CD4-positive, alpha-beta memory T cell (primary cell): ENCODE measurements at regions not wholly inside any gene's neighbourhood (a gene's known extent, or its start where the extent isn't known, plus 50 kb on each side); places are given as distances from the start of the nearest gene placed in this dataset.

Source experiments
- CTCF ChIA-PET: fragments of 350-600 bp; sonication (Branson Sonifier 250); formaldehyde crosslinking; loops from one replicate; lab custom pipeline; 2021; ENCODE audit warnings: inconsistent platforms; ENCODE audit not compliant: partially characterized antibody; lab: Charles Lee
- POLR2A ChIA-PET: fragments of 350-600 bp; sonication (Branson Sonifier 250); formaldehyde crosslinking; loops from one replicate; lab custom pipeline; 2021; ENCODE audit not compliant: partially characterized antibody; lab: Charles Lee
- DNase-seq, 5 donors: peaks; one replicate each; pipeline versions ENCODE4 v3.0.0 to v3.0.0-alpha.2; 2020 to 2022; ENCODE audit warnings: mixed read lengths in 1 of 5
- H3K27ac ChIP-seq: one replicate; pipeline ENCODE4 v1.7.0; 2013; ENCODE audit warnings: low read depth, low read length
- H3K27me3 ChIP-seq: 2 replicates; pipeline ENCODE4 v1.7.0; 2013; ENCODE audit warnings: mild to moderate bottlenecking, low read length, moderate library complexity; ENCODE audit not compliant: insufficient read depth
- H3K36me3 ChIP-seq: 2 replicates; pipeline ENCODE4 v1.7.0; 2013; ENCODE audit warnings: mild to moderate bottlenecking, low read length, moderate library complexity; ENCODE audit not compliant: insufficient read depth
- H3K4me1 ChIP-seq: 2 replicates; pipeline ENCODE4 v1.7.0; 2013; ENCODE audit warnings: mild to moderate bottlenecking, low read length, moderate library complexity; ENCODE audit not compliant: insufficient read depth
- H3K4me3 ChIP-seq, 2 donors: one replicate each; pipeline ENCODE4 v1.7.0; 2013; ENCODE audit warnings: low read length in 2 of 2, mild to moderate bottlenecking in 1 of 2
- H3K9me3 ChIP-seq, 2 donors: one replicate each; pipeline ENCODE4 v1.7.0; 2013; ENCODE audit warnings: low read length in 2 of 2, control low read depth in 1 of 2; ENCODE audit not compliant: control insufficient read depth in 1 of 2
- H3K27ac Mint-ChIP-seq, 7 donors: one replicate each; pipeline ENCODE4 v1.8.0; 2020 to 2021; ENCODE audit warnings: mixed read lengths in 7 of 7, mild to moderate bottlenecking in 6 of 7, inconsistent platforms in 3 of 7, moderate library complexity in 3 of 7
- H3K27me3 Mint-ChIP-seq, 2 donors: one replicate each; pipeline ENCODE4 v1.8.0; 2020 to 2021; ENCODE audit warnings: mixed read lengths in 2 of 2
- H3K36me3 Mint-ChIP-seq, 2 donors: one replicate each; pipeline ENCODE4 v1.8.0; 2020 to 2021; ENCODE audit warnings: mixed read lengths in 2 of 2, inconsistent platforms in 1 of 2, mild to moderate bottlenecking in 1 of 2
- H3K4me1 Mint-ChIP-seq, 4 donors: one replicate each; pipeline ENCODE4 v1.8.0; 2020 to 2021; ENCODE audit warnings: mixed read lengths in 4 of 4, mild to moderate bottlenecking in 1 of 4
- H3K4me3 Mint-ChIP-seq, 8 donors: one replicate each; pipeline ENCODE4 v1.8.0; 2020 to 2021; ENCODE audit warnings: mixed read lengths in 8 of 8, mild to moderate bottlenecking in 7 of 8, moderate library complexity in 6 of 8, inconsistent platforms in 3 of 8
- H3K9me3 Mint-ChIP-seq, 8 donors: one replicate each; pipeline ENCODE4 v1.8.0; 2020 to 2021; ENCODE audit warnings: mixed read lengths in 8 of 8, mild to moderate bottlenecking in 5 of 8, inconsistent platforms in 3 of 8, moderate library complexity in 1 of 8
- intact Hi-C: fragments of 100-400 bp; cut with micrococcal nuclease; formaldehyde crosslinking; loops from one replicate; pipeline ENCODE4 v1.15.1; 2023

DNA sequence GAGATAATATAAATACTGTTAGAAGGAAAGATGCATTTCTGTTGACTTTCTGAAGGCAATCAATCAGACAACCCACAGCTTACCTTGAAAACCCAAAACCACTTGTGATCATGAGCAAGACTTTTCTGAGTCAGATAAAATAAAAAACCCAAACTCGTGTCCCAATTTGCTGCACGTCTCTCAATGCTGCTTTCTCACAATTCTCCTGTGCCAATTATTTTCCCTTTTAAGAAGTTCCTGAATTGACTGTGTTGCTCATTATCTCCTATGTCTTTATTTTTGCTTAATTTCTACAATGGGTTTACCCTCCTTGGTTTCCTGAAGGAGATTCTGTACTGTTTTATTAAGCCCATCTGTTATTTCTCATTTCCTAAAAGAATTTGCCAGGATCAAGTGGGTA is 1891.9 kb upstream of the PCDH10 start:
- Histone ChIP-seq H3K27ac (no peak overlapping the region), H3K36me3 (no peaks in the 10 kb centered on the region), H3K4me1 (no peaks in the 10 kb centered on the region), H3K27me3 (no peaks in the 10 kb centered on the region), H3K4me3 (no peak overlapping the region), H3K9me3 (no peaks in the 10 kb centered on the region)
- no peak overlapping the region for H3K27ac Mint-ChIP-seq
- H3K27me3 Mint-ChIP-seq, result no peaks in the 10 kb centered on the region
- H3K9me3 Mint-ChIP-seq, result peaks cover 0 to 8% (median 3%) of the 10 kb centered on the region in 8 donors
- H3K4me3 Mint-ChIP-seq, result no peak overlapping the region
- H3K4me1 Mint-ChIP-seq, result no peaks in the 10 kb centered on the region
- intact Hi-C loops, result no loop called here
- no peaks in the 10 kb centered on the region for H3K36me3 Mint-ChIP-seq
- CTCF ChIA-PET, result no interaction called here
- POLR2A ChIA-PET, result no interaction called here
- no peak for DNase-seq

GRCh38 chr4:131258361-131258760 is 1890.7 kb upstream of the PCDH10 start:
- ChIA-PET CTCF (no interaction called here), POLR2A (no interaction called here)
- Mint-ChIP-seq H3K4me3 (no peak overlapping the region), H3K36me3 (no peaks in the 10 kb centered on the region), H3K27ac (no peak overlapping the region), H3K27me3 (no peaks in the 10 kb centered on the region), H3K9me3 (peaks cover 0 to 8% (median 3%) of the 10 kb centered on the region in 8 donors), H3K4me1 (no peaks in the 10 kb centered on the region)
- DNase-seq, result no peak
- Histone ChIP-seq H3K4me1 (no peaks in the 10 kb centered on the region), H3K36me3 (no peaks in the 10 kb centered on the region), H3K27me3 (no peaks in the 10 kb centered on the region), H3K9me3 (no peaks in the 10 kb centered on the region), H3K27ac (no peak overlapping the region), H3K4me3 (no peak overlapping the region)
- intact Hi-C loops, result no loop called here

DNA sequence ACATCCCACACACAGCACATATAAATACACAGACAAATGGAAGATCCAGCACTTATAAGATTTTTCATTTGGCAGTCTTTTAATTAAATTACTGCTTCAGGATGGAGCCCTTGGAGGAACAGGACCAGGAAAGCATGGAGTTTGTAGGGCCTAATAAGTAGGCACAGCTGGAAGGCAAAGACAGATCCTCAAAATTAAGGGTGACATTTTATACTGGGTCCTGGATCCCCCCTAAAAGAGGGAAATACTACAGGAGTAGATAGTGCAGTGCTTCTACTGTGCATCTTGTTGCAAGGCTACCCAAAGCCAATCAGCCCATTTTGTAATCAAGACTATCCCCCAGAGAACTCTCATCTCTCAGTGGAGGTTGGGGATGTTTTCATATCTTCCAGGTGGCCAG is 1860.7 kb upstream of the PCDH10 start:
- no peak for DNase-seq
- intact Hi-C loops, result no loop called here
- Mint-ChIP-seq H3K9me3 (peaks cover 2 to 25% (median 12%) of the 10 kb centered on the region in 8 donors), H3K36me3 (no peaks in the 10 kb centered on the region), H3K27me3 (no peaks in the 10 kb centered on the region), H3K4me3 (peak overlapping the region in 1 of 8 donors; percentile 54), H3K27ac (no peak overlapping the region), H3K4me1 (no peaks in the 10 kb centered on the region)
- POLR2A ChIA-PET, result no interaction called here
- Histone ChIP-seq H3K4me1 (no peaks in the 10 kb centered on the region), H3K27me3 (no peaks in the 10 kb centered on the region), H3K4me3 (no peak overlapping the region), H3K36me3 (no peaks in the 10 kb centered on the region), H3K9me3 (no peaks in the 10 kb centered on the region), H3K27ac (no peak overlapping the region)
- CTCF ChIA-PET, result no interaction called here

DNA sequence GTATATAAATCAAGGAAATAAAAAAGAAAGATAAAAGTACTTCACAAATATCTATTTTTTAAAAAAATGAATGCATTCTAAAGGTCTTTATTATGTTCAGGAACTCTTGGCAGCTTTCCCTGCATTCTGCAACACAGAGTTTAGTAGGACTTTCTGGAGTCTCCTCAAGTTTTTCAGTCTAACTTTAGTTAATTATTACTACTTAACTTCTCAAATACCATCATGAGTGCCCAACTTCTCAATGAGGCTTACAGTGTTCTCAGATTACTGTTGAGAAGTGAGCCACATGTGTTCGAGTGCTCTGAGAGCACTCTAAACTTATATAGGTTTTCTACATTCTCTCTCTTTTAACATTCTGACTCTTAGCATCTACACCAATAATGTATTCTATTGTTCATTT is 1852.9 kb upstream of the PCDH10 start:
- intact Hi-C loops, result no loop called here
- CTCF ChIA-PET, result no interaction called here

DNA sequence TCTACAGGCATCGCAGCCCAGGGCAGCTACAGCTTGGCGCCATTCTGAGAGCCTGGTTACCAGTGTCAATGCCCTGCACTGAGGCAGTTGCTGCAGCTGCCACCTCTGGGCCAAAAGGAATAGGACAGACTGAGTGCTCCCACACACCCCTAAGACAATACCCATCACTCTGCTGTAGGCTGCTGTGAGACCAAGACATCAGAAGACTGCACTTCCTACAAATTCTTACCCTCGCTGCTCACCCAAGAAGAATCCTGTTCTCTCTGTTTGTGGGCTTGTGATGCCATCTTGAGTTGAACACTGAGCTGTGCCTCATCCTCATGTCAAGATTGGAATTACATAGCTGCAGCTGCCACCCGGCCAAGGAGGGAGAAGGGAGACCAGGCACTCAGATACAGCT is 1847.0 kb upstream of the PCDH10 start:
- H3K27ac ChIP-seq, result no peak overlapping the region
- Mint-ChIP-seq H3K27ac (no peak overlapping the region), H3K27me3 (no peaks in the 10 kb centered on the region), H3K9me3 (peaks cover 0 to 26% (median 11%) of the 10 kb centered on the region in 8 donors), H3K4me3 (no peak overlapping the region), H3K36me3 (no peaks in the 10 kb centered on the region), H3K4me1 (no peaks in the 10 kb centered on the region)
- no peak overlapping the region for H3K4me3 ChIP-seq
- DNase-seq, result no peak
- no peaks in the 10 kb centered on the region for H3K27me3 ChIP-seq
- H3K36me3 ChIP-seq, result no peaks in the 10 kb centered on the region
- ChIA-PET POLR2A (no interaction called here), CTCF (no interaction called here)
- no peaks in the 10 kb centered on the region for H3K4me1 ChIP-seq
- intact Hi-C loops, result no loop called here
- no peaks in the 10 kb centered on the region for H3K9me3 ChIP-seq

More for the DNA sequence above, 1852.9 kb upstream of the PCDH10 start:
- Mint-ChIP-seq H3K36me3 (no peaks in the 10 kb centered on the region), H3K4me1 (no peaks in the 10 kb centered on the region), H3K4me3 (no peak overlapping the region), H3K27ac (no peak overlapping the region), H3K9me3 (peaks cover 0 to 9% (median 4%) of the 10 kb centered on the region in 8 donors), H3K27me3 (no peaks in the 10 kb centered on the region)
- Histone ChIP-seq H3K9me3 (no peaks in the 10 kb centered on the region), H3K4me3 (no peak overlapping the region), H3K27ac (no peak overlapping the region), H3K4me1 (no peaks in the 10 kb centered on the region), H3K27me3 (no peaks in the 10 kb centered on the region), H3K36me3 (no peaks in the 10 kb centered on the region)
- POLR2A ChIA-PET, result no interaction called here
- no peak for DNase-seq

- no peaks in the 10 kb centered on the region for H3K9me3 ChIP-seq
- H3K36me3 ChIP-seq, result no peaks in the 10 kb centered on the region
- Mint-ChIP-seq H3K9me3 (peaks cover 0 to 26% (median 11%) of the 10 kb centered on the region in 8 donors), H3K4me3 (no peak overlapping the region), H3K27me3 (no peaks in the 10 kb centered on the region), H3K4me1 (no peaks in the 10 kb centered on the region), H3K27ac (no peak overlapping the region), H3K36me3 (no peaks in the 10 kb centered on the region)
- CTCF ChIA-PET, result no interaction called here
- POLR2A ChIA-PET, result no interaction called here
- intact Hi-C loops, result no loop called here
- no peak overlapping the region for H3K4me3 ChIP-seq
- no peak overlapping the region for H3K27ac ChIP-seq
- H3K4me1 ChIP-seq, result no peaks in the 10 kb centered on the region
- H3K27me3 ChIP-seq, result no peaks in the 10 kb centered on the region
- DNase-seq, result no peak
Measured at GRCh38 chr4:131304686-131305085, 1844.4 kb upstream of the PCDH10 start.

DNA sequence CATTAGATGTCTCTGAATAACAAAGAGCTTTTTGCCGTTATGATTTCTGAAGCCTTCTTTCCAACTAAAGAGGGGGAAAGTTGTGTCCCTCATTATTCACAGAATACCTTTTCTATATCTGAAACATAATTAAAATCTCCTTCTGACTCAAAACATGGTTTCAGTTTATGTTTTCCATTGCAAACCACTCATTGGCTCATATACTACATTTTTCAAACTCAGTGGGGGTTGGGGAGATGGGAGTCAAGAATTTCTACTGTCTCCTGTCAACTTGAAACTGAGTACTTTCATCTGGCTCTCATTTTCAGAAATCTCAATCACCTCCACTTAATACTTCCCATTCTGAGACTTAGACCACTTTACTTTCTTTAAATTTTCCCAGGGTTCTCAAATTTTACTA is 1839.5 kb upstream of the PCDH10 start:
- Histone ChIP-seq H3K9me3 (no peaks in the 10 kb centered on the region), H3K36me3 (no peaks in the 10 kb centered on the region), H3K27ac (no peak overlapping the region), H3K4me3 (no peak overlapping the region), H3K27me3 (no peaks in the 10 kb centered on the region), H3K4me1 (no peaks in the 10 kb centered on the region)
- Mint-ChIP-seq H3K36me3 (no peaks in the 10 kb centered on the region), H3K27ac (no peak overlapping the region), H3K4me1 (no peaks in the 10 kb centered on the region), H3K9me3 (peaks cover 0 to 16% (median 9%) of the 10 kb centered on the region in 8 donors), H3K4me3 (no peak overlapping the region), H3K27me3 (no peaks in the 10 kb centered on the region)
- intact Hi-C loops, result no loop called here
- ChIA-PET POLR2A (no interaction called here), CTCF (no interaction called here)
- DNase-seq, result no peak

GRCh38 chr4:131316086-131316485 is 1833.0 kb upstream of the PCDH10 start:
- Histone ChIP-seq H3K4me1 (no peaks in the 10 kb centered on the region), H3K36me3 (no peaks in the 10 kb centered on the region), H3K27ac (no peak overlapping the region), H3K4me3 (no peak overlapping the region), H3K27me3 (no peaks in the 10 kb centered on the region), H3K9me3 (no peaks in the 10 kb centered on the region)
- POLR2A ChIA-PET, result no interaction called here
- DNase-seq, result no peak
- no peaks in the 10 kb centered on the region for H3K27me3 Mint-ChIP-seq
- intact Hi-C loops, result no loop called here
- CTCF ChIA-PET, result no interaction called here
- no peaks in the 10 kb centered on the region for H3K36me3 Mint-ChIP-seq
- H3K9me3 Mint-ChIP-seq, result peaks cover 0 to 17% (median 5%) of the 10 kb centered on the region in 8 donors
- no peak overlapping the region for H3K27ac Mint-ChIP-seq
- H3K4me1 Mint-ChIP-seq, result no peaks in the 10 kb centered on the region
- H3K4me3 Mint-ChIP-seq, result no peak overlapping the region
